ENCODE measurements at regions not wholly inside any gene's neighbourhood (a gene's known extent, or its start where the extent isn't known, plus 50 kb on each side); places are given as distances from the start of the nearest gene placed in this dataset.

DNA sequence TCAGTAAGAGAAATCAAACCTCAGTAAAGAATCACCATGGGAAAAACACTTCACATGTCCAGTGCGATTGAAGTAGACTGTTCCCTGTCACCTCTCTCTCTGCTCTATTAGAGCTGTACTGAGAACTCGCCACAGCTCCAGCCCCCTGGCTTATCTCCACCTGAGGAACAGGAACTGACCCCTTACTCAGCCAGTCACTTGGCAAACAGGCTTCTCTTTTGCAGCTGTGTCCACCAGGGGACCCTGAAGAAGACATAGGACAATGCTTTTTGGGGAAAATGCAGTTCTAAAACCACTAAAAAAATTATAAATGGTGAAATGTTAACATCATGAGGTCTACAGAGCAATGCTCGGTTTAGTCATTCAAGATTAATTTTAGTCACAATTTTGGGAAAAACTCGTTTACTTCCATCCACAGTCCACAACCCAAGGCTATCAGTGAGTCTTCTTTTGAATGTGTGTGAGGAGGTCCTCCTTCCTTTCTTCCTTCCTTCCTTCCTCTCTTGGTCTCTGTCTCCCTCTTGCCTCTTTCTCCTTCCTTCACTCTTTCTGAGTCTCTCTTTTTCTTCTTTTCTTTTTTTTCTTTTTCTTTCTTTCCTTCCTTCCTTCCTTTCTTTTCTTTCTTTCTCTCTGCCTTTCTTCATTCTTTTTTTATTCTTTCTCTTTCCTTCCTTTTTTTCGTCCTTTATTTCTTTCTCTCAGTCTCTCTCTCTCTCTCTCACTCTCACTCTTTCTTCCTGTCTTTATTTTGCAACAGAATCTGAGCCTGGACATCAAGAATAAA, 1189.5 kb upstream of the TMEM132C start:
- intact Hi-C loops (cut with DNase I) = no loop called here
- Histone ChIP-seq H3K36me3 (ENCODE audit: control insufficient read depth in 2 of 3, insufficient read depth in 3 of 3, low read length in 3 of 3) (no peaks in the 10 kb centered on the region), H3K4me3 (ENCODE audit: low read length in 3 of 3) (no peak overlapping the region), H3K9ac (ENCODE audit: low read length in 3 of 3) (no peak overlapping the region), H3K4me1 (ENCODE audit: control insufficient read depth in 2 of 3, insufficient read depth in 2 of 3, low read depth in 1 of 3, low read length in 3 of 3) (no peaks in the 10 kb centered on the region), H3K27ac (ENCODE audit: low read depth in 2 of 2, low read length in 2 of 2) (no peak overlapping the region), H3K9me3 (ENCODE audit: control insufficient read depth in 2 of 3, insufficient read depth in 1 of 3, low read length in 3 of 3) (no peaks in the 10 kb centered on the region), H3K27me3 (ENCODE audit: control insufficient read depth, insufficient read depth, low read length) (no peaks in the 10 kb centered on the region)
- DNase-seq = no peak
- no peak for FAIRE-seq
- TF ChIP-seq, protein P1, sequence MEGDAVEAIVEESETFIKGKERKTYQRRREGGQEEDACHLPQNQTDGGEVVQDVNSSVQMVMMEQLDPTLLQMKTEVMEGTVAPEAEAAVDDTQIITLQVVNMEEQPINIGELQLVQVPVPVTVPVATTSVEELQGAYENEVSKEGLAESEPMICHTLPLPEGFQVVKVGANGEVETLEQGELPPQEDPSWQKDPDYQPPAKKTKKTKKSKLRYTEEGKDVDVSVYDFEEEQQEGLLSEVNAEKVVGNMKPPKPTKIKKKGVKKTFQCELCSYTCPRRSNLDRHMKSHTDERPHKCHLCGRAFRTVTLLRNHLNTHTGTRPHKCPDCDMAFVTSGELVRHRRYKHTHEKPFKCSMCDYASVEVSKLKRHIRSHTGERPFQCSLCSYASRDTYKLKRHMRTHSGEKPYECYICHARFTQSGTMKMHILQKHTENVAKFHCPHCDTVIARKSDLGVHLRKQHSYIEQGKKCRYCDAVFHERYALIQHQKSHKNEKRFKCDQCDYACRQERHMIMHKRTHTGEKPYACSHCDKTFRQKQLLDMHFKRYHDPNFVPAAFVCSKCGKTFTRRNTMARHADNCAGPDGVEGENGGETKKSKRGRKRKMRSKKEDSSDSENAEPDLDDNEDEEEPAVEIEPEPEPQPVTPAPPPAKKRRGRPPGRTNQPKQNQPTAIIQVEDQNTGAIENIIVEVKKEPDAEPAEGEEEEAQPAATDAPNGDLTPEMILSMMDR (IDR thresholded peaks at IDR 0.05; ENCODE audit: borderline replicate concordance, extremely low read depth, insufficient read depth) = no peak

DNA sequence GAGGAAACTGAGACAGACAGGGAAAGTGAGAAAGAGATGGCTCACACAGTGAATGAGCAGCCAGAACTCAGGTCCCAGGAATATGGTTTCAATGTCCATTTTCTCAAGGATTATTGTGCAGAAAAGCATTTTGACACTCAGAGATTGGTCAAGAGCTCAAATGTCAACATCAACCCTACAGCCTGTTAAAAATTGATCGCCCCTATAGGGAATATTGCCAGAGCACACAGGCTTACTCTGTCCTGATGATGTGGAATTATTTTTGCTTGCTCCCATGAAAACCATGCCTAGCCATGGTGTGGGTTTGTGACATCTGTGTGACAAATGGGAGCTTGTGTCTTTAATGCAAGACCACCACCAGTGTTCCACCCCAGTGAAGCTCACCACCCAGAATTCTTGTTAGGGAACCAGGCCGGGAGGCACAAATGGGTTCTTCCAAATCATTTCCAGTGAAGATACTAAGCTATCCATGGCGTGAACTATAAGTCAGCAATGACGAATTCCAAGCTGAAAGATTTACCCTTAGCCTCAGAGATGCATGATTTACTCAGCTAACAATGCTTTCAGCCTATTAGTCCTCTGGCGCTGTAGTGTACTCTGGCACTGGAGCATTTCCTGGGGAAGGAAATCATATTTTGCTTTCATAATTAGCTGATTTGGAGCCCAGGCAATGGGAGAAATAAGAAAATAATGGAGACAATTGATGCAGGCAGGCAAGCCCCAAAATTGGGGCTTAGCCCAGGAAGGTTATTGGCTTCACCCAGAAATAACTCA, 1188.2 kb upstream of the TMEM132C start:
- Histone ChIP-seq H3K4me1 (ENCODE audit: control insufficient read depth in 2 of 3, insufficient read depth in 2 of 3, low read depth in 1 of 3, low read length in 3 of 3) (no peaks in the 10 kb centered on the region), H3K27me3 (ENCODE audit: control insufficient read depth, insufficient read depth, low read length) (no peaks in the 10 kb centered on the region), H3K36me3 (ENCODE audit: control insufficient read depth in 2 of 3, insufficient read depth in 3 of 3, low read length in 3 of 3) (no peaks in the 10 kb centered on the region), H3K9ac (ENCODE audit: low read length in 3 of 3) (no peak overlapping the region), H3K9me3 (ENCODE audit: control insufficient read depth in 2 of 3, insufficient read depth in 1 of 3, low read length in 3 of 3) (no peaks in the 10 kb centered on the region), H3K27ac (ENCODE audit: low read depth in 2 of 2, low read length in 2 of 2) (no peak overlapping the region), H3K4me3 (ENCODE audit: low read length in 3 of 3) (no peak overlapping the region)
- TF ChIP-seq, protein P1 (IDR thresholded peaks at IDR 0.05; ENCODE audit: borderline replicate concordance, extremely low read depth, insufficient read depth) = no peak
- no peak for FAIRE-seq
- DNase-seq = peak in 1 of 5 donors; percentile 21
- intact Hi-C loops (cut with DNase I) = no loop called here

DNA sequence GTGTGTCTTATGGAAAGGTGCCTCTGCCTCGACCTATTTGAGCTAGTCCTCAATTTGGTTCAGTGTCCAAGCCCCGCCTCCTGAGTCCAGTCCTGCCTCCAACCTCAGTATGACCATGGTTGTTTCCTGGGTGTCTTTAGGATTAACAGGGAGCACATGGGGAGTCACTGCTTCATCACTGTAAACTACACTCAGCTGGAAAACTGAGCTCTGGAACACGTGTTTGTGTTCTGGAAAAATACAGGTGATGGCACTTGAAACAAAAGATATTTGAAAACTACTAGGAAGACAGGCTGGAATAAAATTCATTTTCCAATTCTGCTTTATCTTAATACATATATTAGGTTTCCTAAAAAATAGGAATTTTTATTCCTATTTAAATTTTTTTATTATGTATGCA, 1187.3 kb upstream of the TMEM132C start:
- no peaks in the 10 kb centered on the region for H3K36me3 ChIP-seq (ENCODE audit: control insufficient read depth in 2 of 3, insufficient read depth in 3 of 3, low read length in 3 of 3)
- no peak overlapping the region for H3K4me3 ChIP-seq (ENCODE audit: low read length in 3 of 3)
- no peak for DNase-seq
- intact Hi-C loops (cut with DNase I) = no loop called here
- H3K9ac ChIP-seq (ENCODE audit: low read length in 3 of 3) = no peak overlapping the region
- H3K4me1 ChIP-seq (ENCODE audit: control insufficient read depth in 2 of 3, insufficient read depth in 2 of 3, low read depth in 1 of 3, low read length in 3 of 3) = no peaks in the 10 kb centered on the region
- no peaks in the 10 kb centered on the region for H3K27me3 ChIP-seq (ENCODE audit: control insufficient read depth, insufficient read depth, low read length)
- FAIRE-seq = no peak
- TF ChIP-seq, protein P1 (IDR thresholded peaks at IDR 0.05; ENCODE audit: borderline replicate concordance, extremely low read depth, insufficient read depth) = no peak
- H3K27ac ChIP-seq (ENCODE audit: low read depth in 2 of 2, low read length in 2 of 2) = no peak overlapping the region
- no peaks in the 10 kb centered on the region for H3K9me3 ChIP-seq (ENCODE audit: control insufficient read depth in 2 of 3, insufficient read depth in 1 of 3, low read length in 3 of 3)
